IPS-NIHi7 (cell line): ENCODE measurements at regions not wholly inside any gene's neighbourhood (a gene's known extent, or its start where the extent isn't known, plus 50 kb on each side); places are given as distances from the start of the nearest gene placed in this dataset.

Source experiments
- DNase-seq: peaks from one replicate; pipeline ENCODE4 v3.0.0; 2012; ENCODE audit warnings: mixed read lengths; ENCODE audit errors: extremely low spot score

DNA sequence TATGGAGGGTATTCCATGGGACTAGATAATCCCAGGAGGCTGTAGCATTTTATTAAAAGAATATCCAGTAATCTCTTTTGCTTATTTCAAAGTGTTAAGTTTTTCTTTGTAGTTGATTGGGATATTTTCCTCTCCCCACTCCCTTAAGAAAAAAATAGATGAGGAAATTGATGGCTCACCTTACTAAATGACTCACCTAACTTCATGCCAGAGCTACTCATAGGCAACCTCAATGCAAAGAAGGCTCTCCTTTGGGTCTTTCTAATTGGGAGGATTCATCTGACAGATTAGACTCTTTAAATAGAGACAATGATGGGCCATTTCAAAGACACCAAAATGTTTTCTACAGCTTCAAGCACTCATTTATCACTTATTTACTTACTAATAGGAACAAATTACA is 528.5 kb upstream of the BTBD3 start:
- DNase-seq, result no peak

DNA sequence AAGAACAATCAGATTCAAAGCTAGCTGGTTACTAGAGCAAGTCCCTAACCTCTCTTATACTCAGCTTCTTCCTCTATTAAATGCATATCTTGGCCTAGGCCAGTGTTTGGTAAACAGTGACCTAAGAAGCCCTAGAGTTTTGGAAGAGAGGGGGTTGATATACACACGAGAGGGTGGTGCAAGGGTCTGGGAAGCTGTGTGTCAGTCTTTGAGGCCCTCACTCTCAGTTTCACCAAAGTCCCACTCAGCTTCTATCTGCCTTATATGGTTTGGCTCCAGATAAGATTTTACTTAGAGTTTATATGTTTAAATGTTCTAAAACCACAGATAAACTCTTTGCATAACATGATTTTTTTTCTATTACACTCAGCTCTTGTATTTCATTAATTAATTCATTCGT is 526.1 kb upstream of the BTBD3 start:
- no peak for DNase-seq

DNA sequence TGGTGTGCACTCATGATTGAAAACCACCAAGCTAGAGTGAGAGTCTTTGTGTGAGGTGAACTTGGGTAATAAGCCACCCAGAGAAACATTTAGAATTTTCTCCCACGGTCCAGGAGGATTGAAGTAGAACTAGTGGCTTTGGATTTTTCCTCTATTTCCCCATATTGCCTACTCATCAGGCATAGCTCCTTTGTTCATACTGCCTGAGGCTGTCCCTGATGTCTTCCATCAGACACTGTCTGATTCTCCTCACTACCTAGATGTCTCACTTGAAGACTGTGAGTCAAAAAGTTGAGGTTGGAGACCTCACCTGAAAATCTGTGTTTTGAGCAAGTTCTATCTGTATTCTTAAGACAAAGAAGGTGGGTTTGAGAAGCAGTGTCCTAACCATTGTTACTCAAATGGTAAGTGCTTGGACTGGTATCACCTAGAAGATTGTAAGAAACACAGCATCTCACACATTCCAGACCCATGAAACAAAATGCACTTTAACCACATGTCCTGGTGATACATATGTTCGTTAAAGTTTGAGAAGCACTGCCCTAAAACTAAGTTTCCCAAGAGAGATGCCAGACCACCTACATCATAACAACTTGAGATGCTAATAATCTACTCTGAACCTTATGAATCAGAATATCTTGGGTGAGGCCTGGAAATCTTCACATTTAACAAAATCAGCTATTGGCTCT is 523.4 kb upstream of the BTBD3 start:
- DNase-seq, result no peak

DNA sequence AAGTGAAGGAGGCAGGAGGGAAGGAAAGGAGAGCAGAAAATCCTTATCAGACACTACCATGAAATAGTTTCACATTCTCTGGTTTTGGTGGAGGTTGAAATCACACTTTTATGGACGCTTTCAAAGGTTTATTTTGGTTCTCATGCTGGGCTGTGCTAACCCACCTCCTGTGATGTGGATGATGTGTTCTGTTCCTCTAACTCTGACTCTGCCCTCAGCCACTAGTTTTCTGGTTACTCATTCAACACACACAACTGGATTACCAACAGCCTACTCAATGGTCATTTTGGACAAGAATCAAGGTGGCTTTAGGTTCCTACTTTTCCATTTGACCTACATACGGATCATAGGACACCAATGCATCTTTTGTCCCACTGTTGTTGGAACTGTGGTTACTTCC is 522.1 kb upstream of the BTBD3 start:
- DNase-seq, result no peak

DNA sequence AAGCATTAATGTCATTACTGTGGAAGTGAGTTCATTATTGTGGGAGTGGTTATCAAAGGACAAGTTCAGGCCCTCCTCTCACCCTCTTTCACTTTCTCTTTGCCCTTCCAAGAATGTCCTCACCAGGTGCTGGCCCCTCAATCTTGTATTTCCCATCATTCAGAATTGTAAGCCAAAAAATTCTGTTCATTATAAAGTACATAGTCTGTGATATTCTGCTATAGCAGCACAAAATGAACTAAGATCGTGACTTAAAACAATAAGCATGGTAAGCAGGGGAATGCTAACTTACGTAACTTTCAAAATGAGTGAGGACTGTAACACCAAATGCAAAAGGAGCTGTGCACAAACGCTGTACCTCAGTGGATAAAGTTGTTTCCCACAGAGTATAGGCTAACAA is 515.7 kb upstream of the BTBD3 start:
- no peak for DNase-seq

DNA sequence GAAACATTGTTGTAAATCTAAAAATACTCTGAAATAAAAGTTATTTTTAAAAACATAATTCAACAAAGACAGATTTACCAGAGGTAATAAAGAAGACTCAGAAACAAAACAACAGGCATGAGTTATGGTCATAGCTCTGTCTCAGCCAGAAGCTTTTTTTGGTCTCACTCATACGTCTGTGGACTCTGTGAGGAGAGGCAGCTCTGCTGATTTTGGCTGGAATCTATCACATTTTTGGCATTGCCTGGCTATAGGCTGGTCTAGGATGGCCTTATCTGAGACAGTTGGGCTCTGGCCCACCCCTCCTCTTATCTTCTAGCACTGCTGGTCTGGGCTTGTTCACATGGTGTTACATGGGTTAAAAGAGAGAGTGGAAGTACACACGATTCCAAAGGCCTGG is 514.0 kb upstream of the BTBD3 start:
- no peak for DNase-seq

DNA sequence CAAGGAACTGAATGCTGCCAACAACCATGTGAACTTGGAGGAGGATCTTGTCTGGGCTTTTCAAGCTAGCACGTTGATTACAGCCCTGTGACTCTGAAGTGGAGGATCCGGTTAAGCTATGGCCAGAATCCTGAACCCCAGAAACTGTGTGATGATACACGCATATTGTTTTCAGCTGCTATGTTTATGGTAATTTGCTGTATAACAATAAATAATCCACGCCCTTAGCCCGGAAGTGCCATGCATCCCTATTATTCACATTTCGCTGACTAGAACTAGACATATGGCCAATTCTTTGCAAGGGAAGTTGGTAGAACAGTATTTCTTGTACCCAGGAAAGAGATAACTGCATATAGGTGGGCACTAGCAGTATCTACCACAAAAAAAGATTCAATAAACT is 510.8 kb upstream of the BTBD3 start:
- DNase-seq, result no peak

DNA sequence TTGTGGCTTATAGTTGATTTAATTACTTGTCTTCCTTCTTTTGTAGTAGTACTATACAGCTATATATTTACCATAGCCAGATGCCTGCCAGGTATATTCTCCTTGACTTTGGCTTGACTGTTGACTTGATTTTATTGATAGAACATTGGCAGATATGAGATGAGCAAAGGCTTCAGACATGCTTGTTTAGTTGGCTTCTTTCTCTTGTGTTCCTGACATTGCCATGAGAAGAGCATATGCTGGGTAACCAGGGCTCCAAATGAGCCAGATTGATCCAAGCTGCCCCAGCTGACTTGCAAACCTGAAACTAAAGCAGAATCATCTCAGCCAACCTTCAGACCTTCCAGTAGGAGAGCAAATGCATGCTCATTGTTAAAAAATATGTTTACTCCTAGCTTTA is 508.1 kb upstream of the BTBD3 start:
- DNase-seq, result no peak

DNA sequence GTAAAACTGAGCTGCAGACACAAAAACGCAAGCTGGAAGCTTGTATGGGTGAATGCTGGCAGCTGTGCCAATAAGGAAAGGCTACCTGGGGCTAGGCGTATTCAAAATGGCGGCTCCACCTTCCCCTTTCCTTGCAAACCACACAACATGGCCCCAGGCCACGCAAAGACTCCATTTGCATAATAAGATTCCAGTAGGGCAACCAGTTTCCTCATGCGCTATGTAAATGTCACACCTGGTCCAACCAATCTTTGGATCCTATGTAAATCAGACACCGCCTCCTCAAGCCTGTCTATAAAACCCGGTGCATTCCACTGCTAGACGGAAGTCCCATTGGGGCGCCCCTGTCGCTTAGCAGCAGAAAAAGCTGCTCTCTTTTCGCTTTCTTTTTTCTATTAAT is 505.9 kb upstream of the BTBD3 start:
- no peak for DNase-seq

DNA sequence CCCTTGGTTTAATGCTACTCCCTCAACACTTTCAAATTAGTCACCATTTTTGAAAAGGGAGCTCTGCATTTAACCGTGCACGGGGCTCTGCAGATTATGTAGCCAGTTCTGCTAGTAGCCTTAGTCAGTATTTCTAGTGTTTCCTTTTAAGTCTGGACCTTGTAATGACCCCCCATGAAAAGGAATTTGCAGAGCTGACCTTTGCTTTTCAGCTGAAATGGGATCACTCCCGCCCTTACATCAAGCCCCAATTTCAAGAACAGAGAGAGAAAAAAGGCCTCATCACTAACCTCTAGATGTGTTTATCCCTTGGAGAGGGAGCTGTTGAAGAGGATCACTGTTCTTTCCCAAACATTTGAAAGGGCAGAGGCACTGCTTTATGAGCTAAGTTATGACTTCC is 490.7 kb upstream of the BTBD3 start:
- no peak for DNase-seq

DNA sequence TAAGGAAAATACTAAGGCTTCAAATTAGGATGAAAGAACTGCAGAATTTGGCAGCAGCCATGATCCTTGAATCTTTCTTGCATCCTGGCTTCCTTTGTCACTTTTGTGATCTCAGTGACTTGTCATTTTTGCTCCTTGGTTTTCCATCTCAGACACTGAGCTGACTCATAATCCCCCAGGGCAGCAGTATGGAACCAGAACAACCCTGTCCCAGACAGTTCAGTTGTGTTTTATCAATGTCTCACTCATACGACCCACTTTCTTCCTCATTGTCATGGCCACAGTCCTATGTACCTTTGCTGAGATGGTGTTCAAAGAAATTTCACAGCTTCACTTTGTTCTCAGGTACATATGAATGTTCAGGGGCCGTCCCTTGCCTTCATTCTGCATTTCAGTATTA is 488.5 kb upstream of the BTBD3 start:
- DNase-seq, result no peak

DNA sequence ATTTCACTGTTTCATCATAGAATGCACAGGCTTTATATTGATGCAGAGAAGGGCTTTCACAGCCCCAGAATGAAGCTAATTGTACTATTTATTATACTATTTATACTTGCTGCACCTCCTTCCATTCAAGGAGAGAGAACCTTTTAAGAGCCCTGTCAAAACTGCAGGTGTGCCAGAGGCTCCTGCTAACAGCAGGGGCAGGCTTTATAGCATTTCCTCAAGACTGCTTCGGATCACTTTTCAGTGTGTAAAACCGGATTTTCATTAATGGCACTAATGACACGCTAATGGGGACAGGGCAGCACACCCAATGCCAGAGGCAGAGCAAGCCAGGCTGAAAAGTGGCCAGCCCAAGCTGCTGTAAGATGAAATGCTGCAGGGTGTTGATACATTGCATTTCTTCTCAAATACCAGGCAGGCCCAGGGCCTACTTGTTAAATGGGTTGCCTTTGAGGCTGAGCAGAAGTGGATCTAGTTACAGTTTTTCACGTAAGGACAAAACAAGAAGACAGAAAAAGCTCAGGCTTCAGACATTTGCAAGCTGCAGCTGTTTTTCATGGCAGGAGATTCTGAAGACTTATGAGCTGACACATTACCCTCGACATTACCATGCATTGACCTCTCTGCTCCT is 487.7 kb upstream of the BTBD3 start:
- no peak for DNase-seq

DNA sequence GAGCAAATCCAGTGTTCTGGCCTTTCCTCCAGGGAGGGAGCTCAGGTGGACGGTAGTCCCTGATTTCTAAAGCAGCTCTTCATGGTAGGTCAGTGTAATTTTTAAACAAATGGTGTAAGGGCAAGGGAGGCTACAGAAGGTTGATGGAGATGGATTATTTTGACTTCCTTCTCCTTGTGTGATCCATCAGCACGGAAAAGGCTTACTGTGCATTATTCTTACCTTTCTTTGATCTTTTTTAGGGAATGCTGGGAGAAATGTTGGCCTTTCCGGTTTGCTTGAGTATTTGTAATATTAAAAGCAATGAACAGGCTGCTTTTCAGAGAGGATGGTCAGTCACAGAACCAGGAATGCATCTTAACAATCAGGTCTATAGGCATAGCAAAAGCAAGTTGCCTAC is 487.0 kb upstream of the BTBD3 start:
- DNase-seq, result no peak

DNA sequence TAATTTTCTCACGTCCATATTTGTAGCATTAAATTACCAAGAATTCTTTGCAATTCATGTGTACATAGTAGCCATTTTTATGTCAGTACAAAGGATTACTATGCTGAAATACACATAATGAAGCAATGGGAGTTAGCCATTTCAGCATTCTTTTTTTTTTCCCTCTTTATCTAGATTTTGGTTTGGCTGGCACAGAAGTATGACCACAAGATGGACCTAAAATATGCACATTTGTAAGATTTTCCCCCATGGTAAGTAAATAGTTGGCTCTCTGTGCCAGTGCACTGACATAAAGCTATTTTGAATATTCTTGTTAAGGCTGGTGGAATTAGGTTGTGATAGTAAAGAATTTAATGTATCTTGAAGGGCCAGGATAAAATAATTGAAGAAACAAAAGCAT is 486.1 kb upstream of the BTBD3 start:
- DNase-seq, result no peak

DNA sequence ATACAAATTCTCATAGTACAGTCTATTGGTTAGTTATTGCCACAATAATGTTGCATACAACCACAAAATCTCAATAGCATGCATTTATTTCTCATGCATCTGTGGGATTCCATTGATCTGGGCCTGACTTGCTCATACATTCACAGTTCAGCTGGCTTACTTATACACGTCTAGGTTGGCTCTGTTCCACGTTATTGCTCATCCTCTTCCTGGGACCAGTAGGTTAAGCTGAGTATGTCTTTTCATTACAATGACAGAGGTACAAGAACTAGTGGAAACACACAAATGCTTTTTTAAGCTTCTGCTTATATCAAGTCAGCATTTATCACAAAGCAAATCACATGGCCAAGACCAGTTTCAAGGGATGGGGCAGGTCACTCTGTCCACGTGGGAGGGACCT is 485.3 kb upstream of the BTBD3 start:
- DNase-seq, result no peak

DNA sequence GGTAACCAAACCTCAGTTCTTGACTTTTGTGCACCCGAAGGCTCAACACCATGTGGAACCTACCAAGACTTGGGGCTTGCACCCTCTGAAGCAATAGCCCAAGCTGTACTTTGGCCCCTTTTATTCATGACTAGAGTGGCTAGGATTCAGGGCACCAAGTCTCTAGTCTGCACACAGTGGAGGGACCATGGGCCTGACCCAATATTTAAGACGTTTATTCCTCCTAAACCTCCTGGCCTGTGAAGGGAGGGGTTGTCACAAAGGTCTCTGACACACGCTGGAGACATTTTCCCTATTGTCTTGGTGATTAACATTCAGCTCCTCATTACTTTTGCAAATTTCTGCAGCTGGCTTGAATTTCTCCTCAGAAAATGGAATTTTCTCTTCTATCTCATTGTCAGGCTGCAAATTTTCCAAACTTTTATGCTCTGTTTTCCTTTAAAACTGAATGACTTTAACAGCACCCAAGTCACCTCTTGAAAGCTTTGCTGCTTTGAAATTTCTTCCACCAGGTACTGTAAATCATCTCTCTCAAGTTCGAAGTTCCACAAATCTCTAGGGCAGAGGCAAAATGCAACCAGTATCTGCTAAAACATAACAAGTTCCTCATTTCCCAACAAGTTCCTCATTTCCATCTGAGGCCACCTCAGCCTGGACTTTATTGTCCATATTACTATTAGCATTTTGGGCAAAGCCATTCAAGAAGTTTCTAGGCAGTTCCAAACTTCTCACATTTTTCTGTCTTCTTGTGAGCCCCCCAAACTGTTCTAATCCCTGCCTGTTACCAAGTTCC is 481.4 kb upstream of the BTBD3 start:
- DNase-seq, result no peak

DNA sequence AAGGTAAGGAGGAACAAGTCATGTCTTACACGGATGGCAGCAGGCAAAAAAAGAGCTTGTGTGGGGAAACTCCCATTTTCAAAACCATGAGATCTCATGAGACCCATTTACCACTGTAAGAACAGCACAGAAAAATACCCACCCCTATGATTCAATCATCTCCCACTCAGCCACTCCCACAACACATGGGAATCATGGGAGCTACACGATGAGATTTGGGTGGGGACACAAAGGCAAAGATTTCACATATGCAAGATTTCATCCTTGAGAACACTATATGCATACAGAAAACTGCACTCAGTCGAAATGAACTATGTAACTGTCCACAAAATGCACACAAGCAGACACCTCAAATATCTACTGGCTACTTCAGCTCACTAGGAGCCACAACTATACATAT is 480.6 kb upstream of the BTBD3 start:
- no peak for DNase-seq

DNA sequence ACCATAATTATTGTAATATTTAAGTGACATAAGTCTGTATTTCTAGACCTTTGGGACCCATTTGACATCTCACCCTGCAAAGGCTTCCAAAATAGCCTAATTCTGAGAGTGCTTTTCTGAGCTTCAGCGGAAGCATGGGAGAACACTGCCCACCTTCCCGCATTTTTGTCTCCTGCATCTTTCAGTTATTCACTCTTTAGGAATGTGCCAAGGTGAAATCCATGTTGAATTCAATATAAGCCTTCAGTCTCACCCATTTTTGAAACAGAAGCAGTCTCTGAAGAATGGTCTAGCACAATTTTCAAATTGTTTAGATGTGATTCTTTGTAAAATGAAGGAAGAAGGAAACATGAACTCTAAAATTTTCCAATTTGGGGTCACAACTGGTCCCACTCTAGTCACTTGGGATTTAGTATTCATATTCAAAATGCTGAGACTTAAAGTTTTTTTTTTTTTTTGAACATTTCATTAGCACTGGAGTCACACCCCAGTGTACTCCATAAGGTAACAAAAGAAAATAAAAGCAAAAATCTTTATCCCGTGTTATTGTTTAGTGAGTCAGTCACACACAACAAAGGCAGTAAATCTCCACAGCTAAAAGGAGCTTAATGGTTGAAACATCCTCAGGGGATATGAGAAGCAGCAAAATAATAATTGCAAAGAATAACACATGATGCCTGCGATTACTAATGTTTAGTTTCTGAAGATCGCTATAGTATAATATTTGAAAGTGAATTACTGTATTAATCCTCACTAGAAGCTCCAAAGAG is 479.9 kb upstream of the BTBD3 start:
- no peak for DNase-seq

DNA sequence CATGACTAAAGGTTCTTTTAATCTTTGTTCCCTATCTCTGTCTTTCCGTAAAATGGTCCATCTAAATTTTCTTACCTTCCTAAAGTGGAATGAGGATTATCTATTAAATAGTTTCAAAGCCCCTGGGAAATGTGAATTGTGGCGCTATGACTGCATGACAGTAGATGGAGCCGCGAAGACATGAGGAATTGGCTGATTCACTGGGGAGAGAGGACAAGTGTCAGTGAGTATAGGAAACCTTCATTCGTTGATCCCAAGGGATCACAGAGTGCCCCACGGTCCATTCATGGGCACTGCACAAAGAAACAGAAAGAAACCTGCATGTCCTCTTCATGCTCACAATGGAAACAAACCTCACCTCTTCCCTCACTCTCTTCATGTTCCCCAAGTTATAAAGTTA is 479.3 kb upstream of the BTBD3 start:
- no peak for DNase-seq

DNA sequence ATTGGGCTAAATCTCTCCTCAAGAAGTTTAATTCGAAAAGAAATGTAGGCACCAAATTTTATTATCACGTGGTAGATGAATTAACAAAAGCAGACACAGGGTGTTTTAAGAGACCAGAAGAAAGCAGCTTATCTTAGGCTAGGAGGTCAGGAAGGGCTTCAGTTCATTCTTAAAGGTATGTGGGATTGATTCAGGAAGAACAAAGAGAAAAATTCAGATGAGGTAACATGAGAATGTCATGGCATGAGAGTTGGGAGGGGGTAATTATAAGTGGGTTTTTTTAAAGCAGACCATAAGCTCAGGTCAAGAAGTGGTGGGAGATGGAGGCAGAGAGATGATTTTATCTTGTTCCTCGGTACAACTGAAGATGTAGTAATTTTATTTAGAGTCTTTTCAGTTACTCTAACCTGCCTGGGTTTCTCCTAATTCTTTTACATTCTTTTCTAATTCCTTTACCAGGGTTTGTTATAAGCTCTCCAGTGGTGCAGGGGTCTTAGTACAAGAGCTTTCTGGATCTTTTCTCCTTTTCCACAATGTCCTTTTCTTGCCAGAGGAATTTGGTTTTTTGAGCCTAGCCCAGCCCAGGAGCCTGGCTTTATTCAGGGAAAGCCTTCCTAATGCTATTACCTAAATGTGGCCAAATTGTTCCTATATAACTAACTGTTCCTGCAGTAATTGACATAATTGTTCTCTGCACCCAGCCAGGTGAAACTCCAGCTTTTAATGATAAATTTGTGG is 474.1 kb upstream of the BTBD3 start:
- DNase-seq, result no peak

DNA sequence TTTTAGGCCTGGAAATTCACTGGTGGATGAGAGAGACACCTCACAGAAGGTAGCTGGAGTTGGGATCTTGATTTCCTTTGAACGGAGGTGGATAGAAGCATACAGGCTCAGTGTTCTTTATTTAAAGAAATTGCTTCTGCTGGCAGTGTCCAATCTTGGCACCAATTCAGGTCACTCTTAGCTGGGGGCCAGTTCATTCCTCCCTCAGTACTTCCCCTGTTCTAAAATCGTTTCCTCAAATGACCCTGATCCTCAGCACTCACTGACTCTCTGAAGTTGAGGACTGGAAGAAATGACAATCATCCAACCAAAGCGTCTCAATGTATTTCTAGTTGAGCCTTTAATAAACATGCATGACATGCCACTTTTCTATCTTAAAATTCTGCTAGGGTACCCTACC is 472.5 kb upstream of the BTBD3 start:
- DNase-seq, result no peak

DNA sequence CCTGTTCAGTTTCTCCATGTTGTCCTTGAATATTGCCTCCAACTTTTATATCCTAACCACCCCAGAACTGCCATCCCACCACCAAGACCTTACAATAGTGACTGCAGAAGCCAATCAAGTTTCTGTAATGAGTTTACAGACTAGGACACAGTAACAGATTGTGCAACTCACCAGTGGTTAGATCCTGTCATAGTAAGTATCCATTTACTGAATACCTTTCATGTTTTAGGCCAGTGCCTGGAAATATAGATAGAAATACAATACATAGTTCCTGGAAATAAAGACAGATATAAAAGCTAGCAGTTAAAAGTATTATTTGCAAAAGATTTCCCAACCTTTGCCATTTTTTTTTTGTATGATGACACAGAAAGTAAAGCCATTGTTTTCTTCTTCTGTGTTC is 471.8 kb upstream of the BTBD3 start:
- no peak for DNase-seq
